Vagina (tissue), 2 donors: ENCODE measurements at regions not wholly inside any gene's neighbourhood (a gene's known extent, or its start where the extent isn't known, plus 50 kb on each side); places are given as distances from the start of the nearest gene placed in this dataset.

Experiments used
- DNase-seq, 2 donors: peaks; one replicate each; pipeline ENCODE4 v3.0.0-alpha.2; 2017; ENCODE audit errors: extremely low spot score in 2 of 2
- H3K27ac ChIP-seq: fragments of 200-600 bp; sonication (generic); one replicate; pipeline ENCODE4 v1.5.1; 2019
- H3K27me3 ChIP-seq: fragments of 200-600 bp; sonication (generic); one replicate; pipeline ENCODE4 v1.5.1; 2019
- H3K36me3 ChIP-seq, 2 donors: fragments of 200-600 bp; sonication (generic); one replicate each; pipeline ENCODE4 v1.5.1; 2017 to 2019
- H3K4me1 ChIP-seq: fragments of 200-600 bp; sonication (generic); one replicate; pipeline ENCODE4 v1.5.1; 2019
- H3K4me3 ChIP-seq, 2 donors: fragments of 200-600 bp; sonication (generic); 1 replicate in 1 of 2; 2 replicates in 1 of 2; pipeline ENCODE4 v1.5.1; 2016 to 2019
- H3K9me3 ChIP-seq: fragments of 200-600 bp; sonication (generic); one replicate; pipeline ENCODE4 v1.5.1; 2019
- CTCF ChIP-seq, 3 experiments: fragments of 450-650 bp in 2 of 3; fragments of 200-600 bp in 1 of 3; sonication (generic) in 1 of 3; IDR thresholded peaks; one replicate each; pipeline ENCODE4 v1.5.1; 2017 to 2019; ENCODE audit warnings: antibody characterized with exemption in 3 of 3, mild to moderate bottlenecking in 2 of 3, moderate library complexity in 2 of 3
- POLR2A ChIP-seq, 2 donors: fragments of 450-650 bp; IDR thresholded peaks; one replicate each; pipeline ENCODE4 v1.6.1; 2017; ENCODE audit warnings: antibody characterized with exemption in 2 of 2, mild to moderate bottlenecking in 2 of 2, moderate library complexity in 2 of 2
- POLR2AphosphoS5 ChIP-seq, 2 donors: sonication (generic); formaldehyde crosslinking; IDR thresholded peaks; one replicate each; pipeline ENCODE4 v1.9.0; 2017; ENCODE audit warnings: antibody characterized with exemption in 2 of 2, mild to moderate bottlenecking in 2 of 2, low read depth in 1 of 2; ENCODE audit not compliant: insufficient read depth in 1 of 2
- intact Hi-C: fragments of 100-400 bp; cut with DNase I; formaldehyde crosslinking; loops from one replicate; pipeline ENCODE4 v1.15.1; 2023

- intact Hi-C loops = no loop called here
- Histone ChIP-seq H3K27me3 (no peaks in the 10 kb centered on the region), H3K4me1 (no peaks in the 10 kb centered on the region), H3K9me3 (no peaks in the 10 kb centered on the region), H3K27ac (no peak overlapping the region), H3K4me3 (no peak overlapping the region), H3K36me3 (no peaks in the 10 kb centered on the region)
- no peak for DNase-seq
- TF ChIP-seq CTCF (IDR thresholded peaks at IDR 0.05) (no peak), POLR2AphosphoS5 (IDR thresholded peaks at IDR 0.05; ENCODE audit: insufficient read depth in 1 of 2, low read depth in 1 of 2) (no peak), POLR2A (IDR thresholded peaks at IDR 0.05) (no peak)
These were observed 139.7 kb downstream of the FAM161A start for GRCh38 chr2:61714210-61714609.

- Histone ChIP-seq H3K27me3 (no peaks in the 10 kb centered on the region), H3K4me3 (no peak overlapping the region), H3K9me3 (no peaks in the 10 kb centered on the region), H3K36me3 (no peaks in the 10 kb centered on the region), H3K4me1 (no peaks in the 10 kb centered on the region), H3K27ac (no peak overlapping the region)
- intact Hi-C loops = no loop called here
- TF ChIP-seq POLR2A (IDR thresholded peaks at IDR 0.05) = no peak
- no peak for TF ChIP-seq POLR2AphosphoS5 (IDR thresholded peaks at IDR 0.05; ENCODE audit: insufficient read depth in 1 of 2, low read depth in 1 of 2)
- TF ChIP-seq CTCF (IDR thresholded peaks at IDR 0.05) = no peak
- no peak for DNase-seq
These were observed 140.4 kb downstream of the FAM161A start for GRCh38 chr2:61713457-61713856.

- Histone ChIP-seq H3K4me1 (no peaks in the 10 kb centered on the region), H3K4me3 (no peak overlapping the region), H3K36me3 (no peaks in the 10 kb centered on the region), H3K9me3 (no peaks in the 10 kb centered on the region), H3K27ac (no peak overlapping the region), H3K27me3 (no peaks in the 10 kb centered on the region)
- no peak for DNase-seq
- intact Hi-C loops = no loop called here
- TF ChIP-seq POLR2AphosphoS5 (IDR thresholded peaks at IDR 0.05; ENCODE audit: insufficient read depth in 1 of 2, low read depth in 1 of 2) (no peak), CTCF (IDR thresholded peaks at IDR 0.05) (no peak), POLR2A (IDR thresholded peaks at IDR 0.05) (no peak)
These were observed 141.8 kb downstream of the FAM161A start for GRCh38 chr2:61712060-61712459.

- no peak for DNase-seq
- TF ChIP-seq POLR2AphosphoS5 (IDR thresholded peaks at IDR 0.05; ENCODE audit: insufficient read depth in 1 of 2, low read depth in 1 of 2) (no peak), POLR2A (IDR thresholded peaks at IDR 0.05) (no peak), CTCF (IDR thresholded peaks at IDR 0.05) (no peak)
- H3K27ac ChIP-seq = no peak overlapping the region
- no peaks in the 10 kb centered on the region for H3K36me3 ChIP-seq
- no peaks in the 10 kb centered on the region for H3K27me3 ChIP-seq
- no peak overlapping the region for H3K4me3 ChIP-seq
- intact Hi-C loops = no loop called here
- no peaks in the 10 kb centered on the region for H3K4me1 ChIP-seq
- H3K9me3 ChIP-seq = no peaks in the 10 kb centered on the region
These were observed 143.1 kb downstream of the FAM161A start for GRCh38 chr2:61710711-61711110.

- Histone ChIP-seq H3K9me3 (no peaks in the 10 kb centered on the region), H3K27me3 (no peaks in the 10 kb centered on the region), H3K27ac (no peak overlapping the region), H3K36me3 (no peaks in the 10 kb centered on the region), H3K4me1 (no peaks in the 10 kb centered on the region), H3K4me3 (no peak overlapping the region)
- no peak for TF ChIP-seq POLR2AphosphoS5 (IDR thresholded peaks at IDR 0.05; ENCODE audit: insufficient read depth in 1 of 2, low read depth in 1 of 2)
- TF ChIP-seq POLR2A (IDR thresholded peaks at IDR 0.05) = no peak
- no peak for TF ChIP-seq CTCF (IDR thresholded peaks at IDR 0.05)
- intact Hi-C loops = no loop called here
- DNase-seq = no peak
These were observed 145.6 kb downstream of the FAM161A start for GRCh38 chr2:61707984-61708852.
